Fibroblast of villous mesenchyme (primary cell): ENCODE measurements at regions not wholly inside any gene's neighbourhood (a gene's known extent, or its start where the extent isn't known, plus 50 kb on each side); places are given as distances from the start of the nearest gene placed in this dataset.

Experiments
- DNase-seq: peaks from one replicate; pipeline ENCODE4 v3.0.0-alpha.2; 2010; ENCODE audit warnings: low read depth
- H3K4me3 ChIP-seq: 2 replicates; pipeline ENCODE4 v1.5.1; 2011; ENCODE audit warnings: low read depth, mild to moderate bottlenecking, low read length
- CTCF ChIP-seq: IDR thresholded peaks from 2 replicates; pipeline ENCODE4 v1.5.1; 2012; ENCODE audit warnings: low read depth, mild to moderate bottlenecking, low read length; ENCODE audit not compliant: insufficient read depth

GRCh38 chr20:21995461-21995860, 290.0 kb downstream of the PAX1 start:
- TF ChIP-seq CTCF, result no peak
- DNase-seq, result no peak
- no peak overlapping the region for H3K4me3 ChIP-seq

GRCh38 chr20:21994203-21994602, 288.7 kb downstream of the PAX1 start:
- no peak overlapping the region for H3K4me3 ChIP-seq
- TF ChIP-seq CTCF, result no peak
- DNase-seq, result no peak

GRCh38 chr20:21982559-21982958, 277.1 kb downstream of the PAX1 start:
- no peak overlapping the region for H3K4me3 ChIP-seq
- no peak for DNase-seq
- TF ChIP-seq CTCF, result no peak

- no peak for DNase-seq
- no peak for TF ChIP-seq CTCF
- no peak overlapping the region for H3K4me3 ChIP-seq
Measured at GRCh38 chr20:21981597-21982344, 276.3 kb downstream of the PAX1 start.

GRCh38 chr20:21981179-21981578, 275.7 kb downstream of the PAX1 start:
- DNase-seq, result no peak
- H3K4me3 ChIP-seq, result no peak overlapping the region
- TF ChIP-seq CTCF, result no peak

- no peak for TF ChIP-seq CTCF
- no peak overlapping the region for H3K4me3 ChIP-seq
- no peak for DNase-seq
Measured at GRCh38 chr20:21971436-21971835, 266.0 kb downstream of the PAX1 start.

GRCh38 chr20:21968486-21968885, 263.0 kb downstream of the PAX1 start:
- H3K4me3 ChIP-seq, result no peak overlapping the region
- no peak for DNase-seq
- no peak for TF ChIP-seq CTCF
